ENCODE measurements at regions not wholly inside any gene's neighbourhood (a gene's known extent, or its start where the extent isn't known, plus 50 kb on each side); places are given as distances from the start of the nearest gene placed in this dataset.

- no peaks in the 10 kb centered on the region for H3K36me3 ChIP-seq (ENCODE audit: control insufficient read depth in 5 of 5, insufficient read depth in 5 of 5, low read length in 5 of 5)
- no peak overlapping the region for H3K27ac ChIP-seq (ENCODE audit: low read depth, low read length)
- H3K27me3 ChIP-seq (ENCODE audit: control insufficient read depth in 5 of 5, insufficient read depth in 4 of 5, low read length in 5 of 5), result peaks cover 0 to 3% (median 0%) of the 10 kb centered on the region in 5 donors
Measured at GRCh38 chr11:29353833-29354232, 663.0 kb downstream of the KCNA4 start.

DNA sequence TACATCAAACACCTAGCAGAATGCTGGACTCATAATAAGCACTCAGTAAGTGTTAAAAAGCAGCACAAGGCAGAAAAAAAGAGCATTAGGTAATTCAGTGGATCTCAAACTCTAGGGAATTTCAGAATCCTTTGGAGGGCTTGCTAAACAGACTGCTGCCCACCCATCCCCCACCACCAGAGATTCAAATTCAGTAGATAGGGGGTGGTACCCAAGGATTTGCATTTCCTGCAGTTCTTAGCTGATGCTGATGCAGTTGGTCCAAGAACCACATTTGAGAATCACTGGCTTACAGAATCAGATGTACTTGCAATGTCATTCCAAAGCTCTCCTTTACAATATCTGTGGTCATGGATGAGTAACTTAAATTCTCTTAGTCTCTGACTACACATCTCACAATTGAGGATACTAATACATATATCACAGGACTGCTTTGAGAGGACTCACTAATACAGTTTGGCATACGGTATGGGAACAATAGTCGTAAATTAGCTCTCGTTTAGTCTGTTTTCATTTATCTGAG lies 664.5 kb downstream of the KCNA4 start:
- no peaks in the 10 kb centered on the region for H3K36me3 ChIP-seq (ENCODE audit: control insufficient read depth in 5 of 5, insufficient read depth in 5 of 5, low read length in 5 of 5)
- no peaks in the 10 kb centered on the region for H3K4me1 ChIP-seq (ENCODE audit: control insufficient read depth in 5 of 5, insufficient read depth in 5 of 5, low read length in 5 of 5)
- H3K9ac ChIP-seq (ENCODE audit: low read length in 5 of 5), result no peak overlapping the region
- no peak overlapping the region for H3K27ac ChIP-seq (ENCODE audit: low read depth, low read length)
- peaks cover 0 to 3% (median 0%) of the 10 kb centered on the region in 5 donors for H3K9me3 ChIP-seq (ENCODE audit: control insufficient read depth in 5 of 5, low read length in 5 of 5)
- peaks cover 0 to 3% (median 0%) of the 10 kb centered on the region in 5 donors for H3K27me3 ChIP-seq (ENCODE audit: control insufficient read depth in 5 of 5, insufficient read depth in 4 of 5, low read length in 5 of 5)
- no peak overlapping the region for H3K4me3 ChIP-seq (ENCODE audit: low read depth in 1 of 5, low read length in 5 of 5)

More at GRCh38 chr11:29353833-29354232, 663.0 kb downstream of the KCNA4 start:
- Histone ChIP-seq H3K9ac (ENCODE audit: low read length in 5 of 5) (no peak overlapping the region), H3K9me3 (ENCODE audit: control insufficient read depth in 5 of 5, low read length in 5 of 5) (peaks cover 0 to 3% (median 0%) of the 10 kb centered on the region in 5 donors), H3K4me1 (ENCODE audit: control insufficient read depth in 5 of 5, insufficient read depth in 5 of 5, low read length in 5 of 5) (no peaks in the 10 kb centered on the region), H3K4me3 (ENCODE audit: low read depth in 1 of 5, low read length in 5 of 5) (no peak overlapping the region)

- peaks cover 0 to 3% (median 0%) of the 10 kb centered on the region in 5 donors for H3K9me3 ChIP-seq (ENCODE audit: control insufficient read depth in 5 of 5, low read length in 5 of 5)
- no peak overlapping the region for H3K4me3 ChIP-seq (ENCODE audit: low read depth in 1 of 5, low read length in 5 of 5)
- H3K27me3 ChIP-seq (ENCODE audit: control insufficient read depth in 5 of 5, insufficient read depth in 4 of 5, low read length in 5 of 5), result peaks cover 0 to 3% (median 0%) of the 10 kb centered on the region in 5 donors
- H3K36me3 ChIP-seq (ENCODE audit: control insufficient read depth in 5 of 5, insufficient read depth in 5 of 5, low read length in 5 of 5), result no peaks in the 10 kb centered on the region
- no peak overlapping the region for H3K27ac ChIP-seq (ENCODE audit: low read depth, low read length)
- no peaks in the 10 kb centered on the region for H3K4me1 ChIP-seq (ENCODE audit: control insufficient read depth in 5 of 5, insufficient read depth in 5 of 5, low read length in 5 of 5)
- H3K9ac ChIP-seq (ENCODE audit: low read length in 5 of 5), result no peak overlapping the region
Measured at GRCh38 chr11:29351301-29351873, 665.4 kb downstream of the KCNA4 start.

DNA sequence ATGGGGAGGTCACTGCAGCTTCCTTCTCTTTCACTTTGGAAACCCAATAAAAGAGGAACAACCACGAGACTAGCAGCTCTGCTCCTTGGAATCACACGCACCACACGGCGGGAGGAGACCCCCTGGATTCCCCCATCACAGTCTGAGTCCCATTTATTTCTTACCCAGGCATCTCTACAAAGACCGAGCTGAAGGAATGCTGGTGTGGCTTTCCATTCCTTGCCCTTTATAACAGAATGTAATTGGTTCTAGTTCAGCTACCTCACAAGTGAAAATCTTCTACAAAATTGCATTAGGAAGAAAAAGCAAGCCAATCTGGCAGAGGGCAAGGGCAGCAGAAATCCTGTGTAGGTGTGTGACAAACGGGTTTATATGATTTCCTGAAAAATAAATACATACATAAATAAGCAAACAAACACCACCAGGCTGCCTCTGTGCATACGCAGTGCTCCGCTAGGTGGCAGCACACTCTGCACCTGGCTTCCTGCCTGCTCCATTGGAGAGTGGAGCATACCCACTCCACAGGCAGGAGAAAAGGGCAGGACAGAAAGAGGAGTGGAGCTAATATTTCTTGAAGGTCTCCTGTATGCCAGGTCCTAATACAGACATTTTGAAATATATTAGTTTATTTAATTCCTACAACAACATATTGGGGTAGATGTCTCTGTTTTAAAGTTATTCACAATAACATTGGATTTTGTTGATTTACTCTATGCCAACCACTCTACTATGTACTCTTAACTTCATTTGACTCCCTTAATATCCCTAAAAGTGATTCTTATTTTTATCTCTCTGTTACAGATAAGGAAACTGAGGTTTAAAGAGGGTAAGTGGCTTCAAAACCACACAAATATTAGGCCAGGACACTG lies 673.1 kb downstream of the KCNA4 start:
- Histone ChIP-seq H3K9me3 (ENCODE audit: control insufficient read depth in 5 of 5, low read length in 5 of 5) (no peaks in the 10 kb centered on the region), H3K4me1 (ENCODE audit: control insufficient read depth in 5 of 5, insufficient read depth in 5 of 5, low read length in 5 of 5) (peaks cover 0 to 4% (median 0%) of the 10 kb centered on the region in 5 donors), H3K27ac (ENCODE audit: low read depth, low read length) (no peak overlapping the region), H3K36me3 (ENCODE audit: control insufficient read depth in 5 of 5, insufficient read depth in 5 of 5, low read length in 5 of 5) (no peaks in the 10 kb centered on the region), H3K27me3 (ENCODE audit: control insufficient read depth in 5 of 5, insufficient read depth in 4 of 5, low read length in 5 of 5) (no peaks in the 10 kb centered on the region), H3K9ac (ENCODE audit: low read length in 5 of 5) (no peak overlapping the region), H3K4me3 (ENCODE audit: low read depth in 1 of 5, low read length in 5 of 5) (peak overlapping the region in 1 of 5 donors; percentile 9)

- no peaks in the 10 kb centered on the region for H3K9me3 ChIP-seq (ENCODE audit: control insufficient read depth in 5 of 5, low read length in 5 of 5)
- H3K4me1 ChIP-seq (ENCODE audit: control insufficient read depth in 5 of 5, insufficient read depth in 5 of 5, low read length in 5 of 5), result no peaks in the 10 kb centered on the region
- H3K4me3 ChIP-seq (ENCODE audit: low read depth in 1 of 5, low read length in 5 of 5), result no peak overlapping the region
- H3K27ac ChIP-seq (ENCODE audit: low read depth, low read length), result no peak overlapping the region
- H3K36me3 ChIP-seq (ENCODE audit: control insufficient read depth in 5 of 5, insufficient read depth in 5 of 5, low read length in 5 of 5), result no peaks in the 10 kb centered on the region
- no peak overlapping the region for H3K9ac ChIP-seq (ENCODE audit: low read length in 5 of 5)
- peaks cover 0 to 2% (median 0%) of the 10 kb centered on the region in 5 donors for H3K27me3 ChIP-seq (ENCODE audit: control insufficient read depth in 5 of 5, insufficient read depth in 4 of 5, low read length in 5 of 5)
Measured at GRCh38 chr11:29336727-29337575, 679.9 kb downstream of the KCNA4 start.

DNA sequence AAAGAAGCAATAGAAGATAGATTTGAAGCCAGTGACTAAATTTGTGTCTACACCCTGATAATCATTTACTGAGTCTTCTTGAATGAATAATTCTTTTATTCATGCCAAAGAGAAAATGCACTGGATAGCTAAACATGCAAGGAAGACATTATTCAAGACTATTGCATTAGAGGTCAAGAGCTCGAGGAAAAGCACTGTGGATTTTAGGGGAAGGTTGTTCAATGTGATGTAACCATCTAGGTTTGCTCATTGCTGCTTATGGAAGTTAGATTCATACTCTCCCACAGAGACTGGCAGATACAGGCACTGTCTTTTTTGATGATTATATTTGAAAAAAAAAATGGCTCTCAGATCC lies 682.1 kb downstream of the KCNA4 start:
- Histone ChIP-seq H3K9ac (ENCODE audit: low read length in 5 of 5) (no peak overlapping the region), H3K4me1 (ENCODE audit: control insufficient read depth in 5 of 5, insufficient read depth in 5 of 5, low read length in 5 of 5) (no peaks in the 10 kb centered on the region), H3K27me3 (ENCODE audit: control insufficient read depth in 5 of 5, insufficient read depth in 4 of 5, low read length in 5 of 5) (peaks cover 0 to 2% (median 0%) of the 10 kb centered on the region in 5 donors), H3K36me3 (ENCODE audit: control insufficient read depth in 5 of 5, insufficient read depth in 5 of 5, low read length in 5 of 5) (no peaks in the 10 kb centered on the region), H3K27ac (ENCODE audit: low read depth, low read length) (no peak overlapping the region), H3K9me3 (ENCODE audit: control insufficient read depth in 5 of 5, low read length in 5 of 5) (no peaks in the 10 kb centered on the region), H3K4me3 (ENCODE audit: low read depth in 1 of 5, low read length in 5 of 5) (no peak overlapping the region)

DNA sequence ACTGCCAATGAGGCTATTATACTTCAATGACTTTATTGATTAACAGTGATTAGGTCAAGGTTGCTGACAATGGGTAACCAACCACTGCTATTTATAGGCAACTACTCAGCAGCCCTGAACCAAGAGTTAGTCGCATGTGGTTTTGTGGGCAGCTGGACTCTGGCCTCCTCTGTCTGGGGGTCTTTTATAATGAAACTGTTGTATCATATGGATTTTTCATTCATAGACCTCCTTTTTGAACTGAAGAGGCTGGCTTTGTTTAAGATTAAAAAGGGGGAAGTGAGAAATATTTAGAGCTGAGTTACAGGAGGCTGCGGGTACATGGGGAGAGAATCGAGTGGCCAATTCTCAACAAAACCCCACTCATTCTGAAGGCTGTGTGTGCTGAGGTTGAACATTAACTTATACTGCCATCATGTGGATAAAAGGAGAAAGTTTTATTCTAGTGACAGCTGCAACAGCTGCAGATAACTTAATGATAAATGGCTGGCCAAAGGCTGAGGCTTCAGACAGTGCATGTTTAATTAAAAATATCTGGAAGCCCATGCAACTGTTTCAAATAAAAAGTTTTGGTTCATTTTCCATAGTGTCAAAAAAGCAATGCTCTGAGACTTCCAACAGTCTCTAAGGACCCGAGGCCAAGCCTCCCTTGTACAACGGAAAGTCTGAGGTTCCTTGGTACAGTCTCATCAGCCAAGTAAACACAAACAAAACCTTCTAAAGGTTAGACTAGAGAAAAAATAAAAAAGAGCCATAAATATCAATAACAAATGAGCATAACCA lies 682.6 kb downstream of the KCNA4 start:
- Histone ChIP-seq H3K4me1 (ENCODE audit: control insufficient read depth in 5 of 5, insufficient read depth in 5 of 5, low read length in 5 of 5) (no peaks in the 10 kb centered on the region), H3K27me3 (ENCODE audit: control insufficient read depth in 5 of 5, insufficient read depth in 4 of 5, low read length in 5 of 5) (peaks cover 0 to 2% (median 0%) of the 10 kb centered on the region in 5 donors), H3K27ac (ENCODE audit: low read depth, low read length) (no peak overlapping the region), H3K9ac (ENCODE audit: low read length in 5 of 5) (no peak overlapping the region), H3K4me3 (ENCODE audit: low read depth in 1 of 5, low read length in 5 of 5) (no peak overlapping the region), H3K9me3 (ENCODE audit: control insufficient read depth in 5 of 5, low read length in 5 of 5) (no peaks in the 10 kb centered on the region), H3K36me3 (ENCODE audit: control insufficient read depth in 5 of 5, insufficient read depth in 5 of 5, low read length in 5 of 5) (no peaks in the 10 kb centered on the region)

DNA sequence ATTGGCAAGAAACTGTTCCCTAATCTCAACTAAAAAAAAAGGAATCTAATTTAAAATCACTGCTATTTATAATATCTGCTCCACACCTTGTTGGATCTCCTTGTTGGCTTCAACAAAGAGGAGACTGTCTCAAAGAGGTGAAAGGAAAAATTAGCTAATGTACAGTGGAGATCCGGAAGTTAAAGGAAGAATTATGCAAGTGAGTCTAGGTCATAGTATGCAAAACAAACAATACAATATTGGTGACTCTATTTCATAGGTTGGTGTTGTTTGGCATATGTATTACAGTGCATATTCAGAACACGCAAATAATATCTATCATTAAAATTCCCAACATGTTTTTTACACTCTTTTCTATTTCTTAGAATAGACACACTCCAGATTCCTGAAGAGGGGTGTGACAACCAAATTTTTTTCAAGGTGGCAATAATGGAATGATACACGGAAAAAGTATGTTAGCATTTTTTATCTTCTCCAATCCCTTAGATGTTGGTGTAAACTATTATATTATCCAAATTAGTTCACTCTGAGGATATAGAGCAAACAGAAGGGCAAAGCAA lies 685.3 kb downstream of the KCNA4 start:
- no peak overlapping the region for H3K4me3 ChIP-seq (ENCODE audit: low read depth in 1 of 5, low read length in 5 of 5)
- no peaks in the 10 kb centered on the region for H3K36me3 ChIP-seq (ENCODE audit: control insufficient read depth in 5 of 5, insufficient read depth in 5 of 5, low read length in 5 of 5)
- H3K27me3 ChIP-seq (ENCODE audit: control insufficient read depth in 5 of 5, insufficient read depth in 4 of 5, low read length in 5 of 5), result no peaks in the 10 kb centered on the region
- no peak overlapping the region for H3K27ac ChIP-seq (ENCODE audit: low read depth, low read length)
- H3K4me1 ChIP-seq (ENCODE audit: control insufficient read depth in 5 of 5, insufficient read depth in 5 of 5, low read length in 5 of 5), result no peaks in the 10 kb centered on the region
- no peak overlapping the region for H3K9ac ChIP-seq (ENCODE audit: low read length in 5 of 5)
- no peaks in the 10 kb centered on the region for H3K9me3 ChIP-seq (ENCODE audit: control insufficient read depth in 5 of 5, low read length in 5 of 5)

DNA sequence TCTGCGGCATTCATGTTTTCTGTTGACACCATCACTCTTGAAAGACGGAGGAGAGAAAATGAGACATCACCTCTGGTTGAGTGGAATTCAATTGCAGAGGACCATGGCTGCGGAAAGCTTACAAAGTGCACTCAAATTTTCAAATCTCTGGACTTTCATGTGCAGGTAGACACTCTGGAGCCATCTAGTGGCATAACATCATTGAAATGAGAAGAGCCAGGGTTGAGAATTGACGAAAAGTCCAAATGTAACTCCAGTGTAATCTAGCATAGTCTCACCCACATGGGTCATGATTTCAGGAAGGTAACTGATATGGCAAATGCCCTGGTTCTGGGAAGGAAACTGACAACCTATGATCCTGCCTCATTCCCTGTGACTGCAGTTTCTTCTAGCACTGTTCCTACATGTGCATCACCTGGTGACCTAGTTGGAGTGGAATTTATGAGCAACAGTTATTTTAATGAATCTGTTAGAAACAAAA lies 687.8 kb downstream of the KCNA4 start:
- Histone ChIP-seq H3K36me3 (ENCODE audit: control insufficient read depth in 5 of 5, insufficient read depth in 5 of 5, low read length in 5 of 5) (no peaks in the 10 kb centered on the region), H3K4me1 (ENCODE audit: control insufficient read depth in 5 of 5, insufficient read depth in 5 of 5, low read length in 5 of 5) (no peaks in the 10 kb centered on the region), H3K9me3 (ENCODE audit: control insufficient read depth in 5 of 5, low read length in 5 of 5) (no peaks in the 10 kb centered on the region), H3K27me3 (ENCODE audit: control insufficient read depth in 5 of 5, insufficient read depth in 4 of 5, low read length in 5 of 5) (no peaks in the 10 kb centered on the region), H3K27ac (ENCODE audit: low read depth, low read length) (no peak overlapping the region), H3K4me3 (ENCODE audit: low read depth in 1 of 5, low read length in 5 of 5) (no peak overlapping the region), H3K9ac (ENCODE audit: low read length in 5 of 5) (no peak overlapping the region)

All from subcutaneous abdominal adipose tissue (tissue), 5 donors.